HUES6 (cell line): ENCODE measurements at regions not wholly inside any gene's neighbourhood (a gene's known extent, or its start where the extent isn't known, plus 50 kb on each side); places are given as distances from the start of the nearest gene placed in this dataset.

ENCODE experiments used
- H3K27ac ChIP-seq: 2 replicates; pipeline ENCODE4 v1.7.0; 2013; ENCODE audit warnings: low read depth, mild to moderate bottlenecking, low read length, inconsistent platforms
- H3K27me3 ChIP-seq: 2 replicates; pipeline ENCODE4 v1.6.1; 2013; ENCODE audit warnings: low read length; ENCODE audit not compliant: control insufficient read depth, insufficient read depth
- H3K36me3 ChIP-seq: 2 replicates; pipeline ENCODE4 v1.6.1; 2013; ENCODE audit warnings: low read length; ENCODE audit not compliant: control insufficient read depth, insufficient read depth
- H3K4me1 ChIP-seq: 2 replicates; pipeline ENCODE4 v1.6.1; 2013; ENCODE audit warnings: low read length; ENCODE audit not compliant: control insufficient read depth, insufficient read depth
- H3K4me3 ChIP-seq: 2 replicates; pipeline ENCODE4 v1.5.1; 2013; ENCODE audit warnings: low read depth, low read length
- H3K9ac ChIP-seq: one replicate; pipeline ENCODE4 v1.6.1; 2013; ENCODE audit warnings: mild to moderate bottlenecking, low read length
- H3K9me3 ChIP-seq: 2 replicates; pipeline ENCODE4 v1.6.1; 2013; ENCODE audit warnings: low read depth, low read length; ENCODE audit not compliant: control insufficient read depth, insufficient read depth

GRCh38 chr18:72372076-72372475 is 172.1 kb downstream of the CBLN2 start:
- Histone ChIP-seq H3K9me3 (peaks cover 18% of the 10 kb centered on the region), H3K36me3 (no peaks in the 10 kb centered on the region), H3K4me3 (no peak overlapping the region), H3K27ac (no peak overlapping the region), H3K27me3 (no peaks in the 10 kb centered on the region; the same call in 1 of the 2 replicates), H3K4me1 (no peaks in the 10 kb centered on the region), H3K9ac (no peak overlapping the region)

DNA sequence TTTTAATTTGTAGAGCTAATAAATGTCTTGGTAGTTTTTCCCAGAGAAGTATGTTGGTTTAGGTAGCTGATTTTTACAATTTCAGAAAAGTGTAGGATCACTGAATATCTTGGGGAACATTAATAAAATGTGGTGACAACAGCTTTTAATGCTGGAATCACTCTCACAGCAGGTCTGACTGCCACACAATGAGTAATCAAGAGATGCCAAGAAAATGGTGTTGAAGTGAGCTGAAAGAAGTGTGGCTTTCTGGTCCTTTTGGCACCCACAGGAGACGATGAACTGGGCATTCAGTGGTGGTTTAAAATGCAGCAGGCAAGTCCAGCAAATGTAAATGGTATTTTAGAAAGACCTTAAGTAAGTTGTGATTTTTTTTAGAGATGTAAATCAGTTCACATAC is 175.8 kb downstream of the CBLN2 start:
- no peaks in the 10 kb centered on the region for H3K36me3 ChIP-seq
- peaks cover 18% of the 10 kb centered on the region for H3K9me3 ChIP-seq
- H3K27me3 ChIP-seq, result no peaks in the 10 kb centered on the region
- no peaks in the 10 kb centered on the region for H3K4me1 ChIP-seq
- H3K4me3 ChIP-seq, result no peak overlapping the region
- H3K27ac ChIP-seq, result no peak overlapping the region
- H3K9ac ChIP-seq, result no peak overlapping the region

DNA sequence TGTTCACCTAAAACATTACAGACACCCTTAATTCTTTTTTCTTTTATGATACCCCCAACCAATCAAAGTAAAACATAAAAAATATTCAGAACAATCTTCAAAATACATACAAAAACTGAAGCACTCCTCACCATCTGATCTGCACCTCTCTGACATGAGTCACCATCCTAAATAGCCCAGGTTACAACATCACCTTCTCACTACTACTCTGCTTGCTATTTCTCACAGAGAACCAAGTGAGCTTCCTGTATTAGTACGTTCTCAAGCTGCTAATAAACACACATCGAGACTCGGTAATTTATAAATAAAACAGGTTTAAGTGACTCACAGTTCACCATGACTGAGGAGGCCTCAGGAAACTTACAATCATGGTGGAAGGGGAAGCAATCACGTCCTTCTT is 183.5 kb downstream of the CBLN2 start:
- Histone ChIP-seq H3K4me1 (no peaks in the 10 kb centered on the region), H3K36me3 (no peaks in the 10 kb centered on the region), H3K9ac (no peak overlapping the region), H3K4me3 (no peak overlapping the region), H3K9me3 (no peaks in the 10 kb centered on the region), H3K27ac (no peak overlapping the region), H3K27me3 (peaks cover 3% of the 10 kb centered on the region; the same call in 1 of the 2 replicates)

- Histone ChIP-seq H3K9me3 (no peaks in the 10 kb centered on the region), H3K27me3 (peaks cover 19% of the 10 kb centered on the region), H3K4me1 (no peaks in the 10 kb centered on the region), H3K9ac (no peak overlapping the region), H3K27ac (no peak overlapping the region), H3K4me3 (no peak overlapping the region), H3K36me3 (no peaks in the 10 kb centered on the region)
Measured at GRCh38 chr18:72342933-72343332, 201.2 kb downstream of the CBLN2 start.

DNA sequence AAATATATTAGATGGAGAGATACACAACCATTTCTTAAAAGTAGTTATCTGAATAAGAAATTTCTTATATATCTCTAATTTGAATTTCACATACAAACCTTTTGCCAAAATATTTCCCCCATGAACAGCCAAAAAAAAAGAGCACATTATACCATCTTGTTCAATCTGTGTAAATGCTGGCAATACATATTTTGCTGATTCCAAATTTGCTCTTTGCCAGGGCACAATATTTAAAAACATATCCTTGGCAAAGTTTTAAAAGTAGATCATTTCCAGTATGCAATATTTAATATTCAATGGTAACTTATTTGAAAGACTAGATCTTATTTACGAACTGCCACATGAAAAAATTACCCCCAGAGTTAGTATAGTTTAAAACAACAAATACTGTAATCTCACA is 204.2 kb downstream of the CBLN2 start:
- Histone ChIP-seq H3K9ac (no peak overlapping the region), H3K4me3 (no peak overlapping the region), H3K27ac (no peak overlapping the region), H3K36me3 (no peaks in the 10 kb centered on the region), H3K27me3 (peaks cover 12% of the 10 kb centered on the region), H3K4me1 (peaks cover 8% of the 10 kb centered on the region; the same call in 1 of the 2 replicates), H3K9me3 (no peaks in the 10 kb centered on the region)

GRCh38 chr18:72336786-72337185 is 207.4 kb downstream of the CBLN2 start:
- Histone ChIP-seq H3K9me3 (no peaks in the 10 kb centered on the region), H3K4me1 (peaks cover 8% of the 10 kb centered on the region; the same call in 1 of the 2 replicates), H3K27ac (no peak overlapping the region), H3K36me3 (no peaks in the 10 kb centered on the region), H3K9ac (no peak overlapping the region), H3K4me3 (no peak overlapping the region), H3K27me3 (peaks cover 4% of the 10 kb centered on the region; the same call in 1 of the 2 replicates)

GRCh38 chr18:72329533-72329932 is 214.6 kb downstream of the CBLN2 start:
- peaks cover 10% of the 10 kb centered on the region for H3K27me3 ChIP-seq
- H3K27ac ChIP-seq, result no peak overlapping the region
- no peak overlapping the region for H3K4me3 ChIP-seq
- no peaks in the 10 kb centered on the region for H3K4me1 ChIP-seq
- no peaks in the 10 kb centered on the region for H3K9me3 ChIP-seq
- no peaks in the 10 kb centered on the region for H3K36me3 ChIP-seq
- H3K9ac ChIP-seq, result no peak overlapping the region

- Histone ChIP-seq H3K4me3 (no peak overlapping the region), H3K9me3 (no peaks in the 10 kb centered on the region), H3K4me1 (no peaks in the 10 kb centered on the region), H3K27me3 (peaks cover 30% of the 10 kb centered on the region), H3K36me3 (no peaks in the 10 kb centered on the region), H3K27ac (no peak overlapping the region), H3K9ac (no peak overlapping the region)
Measured at GRCh38 chr18:72325307-72325706, 218.8 kb downstream of the CBLN2 start.

DNA sequence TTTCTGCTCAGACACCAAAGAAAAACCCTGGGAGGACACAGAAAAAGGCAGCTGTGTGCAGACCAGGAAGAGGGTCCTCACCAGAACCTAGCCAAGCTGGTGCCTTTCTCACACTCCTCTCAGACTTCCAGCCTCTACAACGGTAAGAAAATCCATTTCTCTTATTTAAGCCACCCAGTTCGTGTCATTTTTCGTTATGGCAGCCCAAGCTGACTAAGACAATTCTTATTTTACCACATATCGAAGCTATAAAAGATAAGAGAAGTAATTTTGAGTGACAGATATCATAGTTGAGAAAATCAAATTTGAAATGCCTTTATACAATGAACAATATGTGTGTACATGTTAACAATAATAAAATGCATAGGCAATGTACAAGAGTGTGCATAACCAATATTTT is 219.5 kb downstream of the CBLN2 start:
- no peaks in the 10 kb centered on the region for H3K36me3 ChIP-seq
- H3K9ac ChIP-seq, result no peak overlapping the region
- no peaks in the 10 kb centered on the region for H3K9me3 ChIP-seq

GRCh38 chr18:72316497-72316896 is 227.6 kb downstream of the CBLN2 start:
- Histone ChIP-seq H3K9me3 (no peaks in the 10 kb centered on the region), H3K27me3 (peaks cover 3% of the 10 kb centered on the region), H3K4me1 (no peaks in the 10 kb centered on the region), H3K36me3 (no peaks in the 10 kb centered on the region), H3K27ac (no peak overlapping the region), H3K4me3 (no peak overlapping the region), H3K9ac (no peak overlapping the region)

More for the DNA sequence above, 219.5 kb downstream of the CBLN2 start:
- H3K27ac ChIP-seq, result no peak overlapping the region
- no peaks in the 10 kb centered on the region for H3K4me1 ChIP-seq
- H3K4me3 ChIP-seq, result no peak overlapping the region
- H3K27me3 ChIP-seq, result peaks cover 30% of the 10 kb centered on the region

- H3K9me3 ChIP-seq, result no peaks in the 10 kb centered on the region
Measured at GRCh38 chr18:72283148-72283925, 260.8 kb downstream of the CBLN2 start.

More at GRCh38 chr18:72283148-72283925, 260.8 kb downstream of the CBLN2 start:
- no peaks in the 10 kb centered on the region for H3K4me1 ChIP-seq
- H3K9ac ChIP-seq, result no peak overlapping the region
- H3K36me3 ChIP-seq, result no peaks in the 10 kb centered on the region
- H3K27me3 ChIP-seq, result no peaks in the 10 kb centered on the region; the same call in 1 of the 2 replicates
- H3K27ac ChIP-seq, result no peak overlapping the region
- H3K4me3 ChIP-seq, result no peak overlapping the region
